Endodermal cell (in vitro differentiated cells): ENCODE measurements at regions not wholly inside any gene's neighbourhood (a gene's known extent, or its start where the extent isn't known, plus 50 kb on each side); places are given as distances from the start of the nearest gene placed in this dataset.
A peak's percentile ranks its signal among the peaks of the same experiment; 100 is the strongest.

ENCODE experiments used
- DNase-seq: peaks from one replicate; pipeline ENCODE4 v3.0.0-alpha.2; 2017
- H3K27ac ChIP-seq: 2 replicates; pipeline ENCODE4 v1.5.1; 2013; ENCODE audit warnings: mild to moderate bottlenecking, low read depth, low read length, moderate library complexity
- H3K27me3 ChIP-seq: 2 replicates; pipeline ENCODE4 v1.6.1; 2013; ENCODE audit warnings: mild to moderate bottlenecking, low read length, moderate library complexity; ENCODE audit not compliant: insufficient read depth, control insufficient read depth, poor library complexity, severe bottlenecking
- H3K36me3 ChIP-seq: 2 replicates; pipeline ENCODE4 v1.7.0; 2013; ENCODE audit warnings: mild to moderate bottlenecking, low read length, moderate library complexity; ENCODE audit not compliant: control insufficient read depth, insufficient read depth
- H3K4me1 ChIP-seq: one replicate; pipeline ENCODE4 v1.7.0; 2013; ENCODE audit warnings: low read length; ENCODE audit not compliant: control insufficient read depth, insufficient read depth
- H3K4me3 ChIP-seq: 2 replicates; pipeline ENCODE4 v1.5.1; 2013; ENCODE audit warnings: mild to moderate bottlenecking, low read length, moderate library complexity
- H3K9ac ChIP-seq: 2 replicates; pipeline ENCODE4 v1.6.1; 2013; ENCODE audit warnings: mild to moderate bottlenecking, low read length, moderate library complexity; ENCODE audit not compliant: poor library complexity, severe bottlenecking; ENCODE audit errors: extremely low read depth
- H3K9me3 ChIP-seq: 2 replicates; pipeline ENCODE4 v1.6.1; 2013; ENCODE audit warnings: mild to moderate bottlenecking, low read length, moderate library complexity; ENCODE audit not compliant: control insufficient read depth
- H3K27ac Mint-ChIP-seq: 2 replicates; pipeline ENCODE4 v1.8.0; 2020; ENCODE audit warnings: mixed read lengths
- H3K27me3 Mint-ChIP-seq: 2 replicates; pipeline ENCODE4 v1.8.0; 2021; ENCODE audit warnings: mild to moderate bottlenecking, mixed read lengths; ENCODE audit not compliant: insufficient read depth
- H3K36me3 Mint-ChIP-seq: 2 replicates; pipeline ENCODE4 v1.8.0; 2020; ENCODE audit warnings: low read depth, mixed read lengths
- H3K4me1 Mint-ChIP-seq: 2 replicates; pipeline ENCODE4 v1.8.0; 2020; ENCODE audit warnings: mixed read lengths
- H3K4me3 Mint-ChIP-seq: 2 replicates; pipeline ENCODE4 v1.8.0; 2020; ENCODE audit warnings: mild to moderate bottlenecking, moderate library complexity, mixed read lengths
- H3K9me3 Mint-ChIP-seq: 2 replicates; pipeline ENCODE4 v1.8.0; 2020; ENCODE audit warnings: mild to moderate bottlenecking, mixed read lengths
- CTCF ChIP-seq: fragments of 200-600 bp; sonication (generic); conservative IDR thresholded peaks from 2 replicates; pipeline ENCODE4 v1.5.0; 2021; ENCODE audit warnings: antibody characterized with exemption, mild to moderate bottlenecking
- WGBS, 2 experiments: methylation state at CpG; one replicate each; pipeline versions ENCODE4 v1.1.5 to v1.1.7; 2013; ENCODE audit warnings: missing lambda C conversion rate in 2 of 2, mixed read lengths in 1 of 2; ENCODE audit not compliant: insufficient coverage in 1 of 2, insufficient read length in 1 of 2; 5-methylcytosine and 5-hydroxymethylcytosine counted together

- TF ChIP-seq CTCF, result no peak
- H3K9me3 Mint-ChIP-seq, result peaks cover 7% of the 10 kb centered on the region
- H3K27me3 Mint-ChIP-seq, result peaks cover 6% of the 10 kb centered on the region
- no peak overlapping the region for H3K27ac ChIP-seq
- H3K27me3 ChIP-seq, result no peaks in the 10 kb centered on the region
- H3K9me3 ChIP-seq, result peaks cover 5% of the 10 kb centered on the region
- peaks cover 7% of the 10 kb centered on the region for H3K4me1 ChIP-seq
- no peak overlapping the region for H3K4me3 Mint-ChIP-seq
- no peak overlapping the region for H3K27ac Mint-ChIP-seq
- 97% methylated on average over 9 of the region's 9 CpGs for WGBS, 2 experiments
- H3K36me3 Mint-ChIP-seq, result no peaks in the 10 kb centered on the region
- no peak for DNase-seq
- H3K9ac ChIP-seq, result no peak overlapping the region
- H3K4me3 ChIP-seq, result no peak overlapping the region
- H3K4me1 Mint-ChIP-seq, result peaks cover 22% of the 10 kb centered on the region
- H3K36me3 ChIP-seq, result no peaks in the 10 kb centered on the region
These were observed 57.6 kb upstream of the BCL6 start for GRCh38 chr3:187802928-187803259.

GRCh38 chr3:187804120-187804744 lies 59.0 kb upstream of the BCL6 start:
- no peak overlapping the region for H3K4me3 Mint-ChIP-seq
- Histone ChIP-seq H3K9ac (no peak overlapping the region), H3K4me3 (no peak overlapping the region), H3K36me3 (no peaks in the 10 kb centered on the region), H3K9me3 (peaks cover 5% of the 10 kb centered on the region), H3K27ac (no peak overlapping the region), H3K27me3 (no peaks in the 10 kb centered on the region), H3K4me1 (peaks cover 7% of the 10 kb centered on the region)
- H3K27ac Mint-ChIP-seq, result peak overlapping the region; percentile 19
- TF ChIP-seq CTCF, result no peak
- peaks cover 6% of the 10 kb centered on the region for H3K27me3 Mint-ChIP-seq
- WGBS, 2 experiments, result 87 to 100% methylated on average over 2 to 11 of the region's 11 CpGs
- no peak for DNase-seq
- no peaks in the 10 kb centered on the region for H3K36me3 Mint-ChIP-seq
- H3K4me1 Mint-ChIP-seq, result peaks cover 23% of the 10 kb centered on the region
- peaks cover 7% of the 10 kb centered on the region for H3K9me3 Mint-ChIP-seq

GRCh38 chr3:187804745-187805121 lies 59.5 kb upstream of the BCL6 start:
- H3K27ac ChIP-seq, result no peak overlapping the region
- H3K9ac ChIP-seq, result no peak overlapping the region
- Mint-ChIP-seq H3K27ac (peak overlapping the region; percentile 19), H3K4me1 (peaks cover 23% of the 10 kb centered on the region), H3K36me3 (no peaks in the 10 kb centered on the region), H3K9me3 (peaks cover 7% of the 10 kb centered on the region), H3K4me3 (no peak overlapping the region), H3K27me3 (peaks cover 6% of the 10 kb centered on the region)
- H3K36me3 ChIP-seq, result no peaks in the 10 kb centered on the region
- TF ChIP-seq CTCF, result no peak
- no peak for DNase-seq
- H3K4me1 ChIP-seq, result peaks cover 7% of the 10 kb centered on the region
- H3K9me3 ChIP-seq, result peaks cover 5% of the 10 kb centered on the region
- 80 to 85% methylated on average over 7 of the region's 7 CpGs for WGBS, 2 experiments
- H3K4me3 ChIP-seq, result no peak overlapping the region
- no peaks in the 10 kb centered on the region for H3K27me3 ChIP-seq
